HL-60 (cell line): ENCODE measurements at regions not wholly inside any gene's neighbourhood (a gene's known extent, or its start where the extent isn't known, plus 50 kb on each side); places are given as distances from the start of the nearest gene placed in this dataset.

Source experiments
- DNase-seq, 2 experiments: peaks; one replicate each; pipeline ENCODE4 v3.0.0-alpha.2; 2010 to 2020; ENCODE audit warnings: low read depth in 1 of 2, low spot score in 1 of 2
- H3K27ac ChIP-seq: fragments of 250-450 bp; sonication (Bioruptor Pico); replicated peaks from 2 replicates; pipeline ENCODE4 v1.5.1; 2020; ENCODE audit warnings: mild to moderate bottlenecking, moderate library complexity
- H3K27me3 ChIP-seq: fragments of 250-450 bp; sonication (Bioruptor Pico); 2 replicates; pipeline ENCODE4 v1.5.1; 2021; ENCODE audit warnings: mild to moderate bottlenecking, moderate library complexity; ENCODE audit not compliant: insufficient read depth, poor library complexity, severe bottlenecking
- H3K4me3 ChIP-seq: replicated peaks from 2 replicates; pipeline ENCODE4 v1.5.1; 2011; ENCODE audit warnings: mild to moderate bottlenecking, control low read depth, low read length; ENCODE audit not compliant: insufficient read depth
- CTCF ChIP-seq: IDR thresholded peaks from one replicate; pipeline ENCODE4 v1.5.1; 2011; ENCODE audit warnings: low read length, control low read depth, inconsistent platforms; ENCODE audit not compliant: insufficient read depth
- GABPA ChIP-seq: IDR thresholded peaks from 2 replicates; pipeline ENCODE4 v1.6.1; 2012; ENCODE audit warnings: low read depth
- POLR2AphosphoS5 ChIP-seq: IDR thresholded peaks from 2 replicates; pipeline ENCODE4 v1.6.1; 2012; ENCODE audit warnings: low read depth
- SPI1 ChIP-seq: IDR thresholded peaks from 2 replicates; pipeline ENCODE4 v1.6.1; 2012; ENCODE audit warnings: low read depth, mild to moderate bottlenecking, borderline replicate concordance
- TF ChIP-seq, protein P1 (sequence below): IDR thresholded peaks from 2 replicates; pipeline ENCODE4 v1.6.1; 2012; ENCODE audit warnings: low read depth; ENCODE audit not compliant: insufficient replicate concordance

DNA sequence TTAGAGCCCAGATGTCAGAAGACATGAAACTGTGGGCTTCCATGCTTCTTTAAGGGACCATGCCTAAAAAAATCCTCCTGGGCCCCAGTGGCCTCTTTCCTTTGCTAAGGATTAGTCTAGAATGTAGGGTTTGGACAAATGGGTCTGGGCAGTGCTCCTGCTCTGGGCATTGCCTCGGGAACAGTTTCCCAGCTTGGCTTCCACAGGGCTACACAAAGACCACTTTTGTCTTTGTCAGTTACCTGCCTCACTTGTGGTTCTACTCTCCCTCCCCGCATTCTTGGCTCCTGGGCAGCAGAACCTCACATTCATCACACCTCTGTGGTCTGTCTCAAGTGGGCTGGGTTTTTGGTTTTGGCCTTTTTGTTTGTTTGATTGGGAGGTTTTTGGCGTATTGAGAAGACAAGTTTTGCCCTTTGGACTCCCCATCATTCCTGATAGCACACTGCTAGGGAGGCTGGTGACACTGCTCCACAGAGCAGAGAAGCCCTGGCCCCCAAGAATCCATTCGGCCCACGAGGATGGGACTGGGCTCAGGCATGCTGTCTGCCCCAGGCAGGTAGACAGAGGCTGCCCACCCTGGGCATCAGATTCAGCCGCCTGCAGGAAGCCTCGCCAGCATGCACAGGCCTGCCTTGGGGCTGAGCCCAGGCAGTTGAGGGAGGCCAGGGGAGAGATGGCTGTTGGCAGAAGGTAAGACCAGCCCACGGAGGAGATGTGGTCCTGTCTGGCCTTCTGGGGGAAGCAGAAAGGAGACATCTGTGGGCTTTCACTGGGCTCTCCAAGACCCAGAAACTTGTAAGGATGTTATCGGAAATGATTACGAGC, 343.7 kb downstream of the WDR11 start:
- no peak for DNase-seq
- H3K27ac ChIP-seq, result no peak overlapping the region
- TF ChIP-seq SPI1 (no peak), POLR2AphosphoS5 (no peak), CTCF (no peak), GABPA (no peak)
- TF ChIP-seq, protein P1, sequence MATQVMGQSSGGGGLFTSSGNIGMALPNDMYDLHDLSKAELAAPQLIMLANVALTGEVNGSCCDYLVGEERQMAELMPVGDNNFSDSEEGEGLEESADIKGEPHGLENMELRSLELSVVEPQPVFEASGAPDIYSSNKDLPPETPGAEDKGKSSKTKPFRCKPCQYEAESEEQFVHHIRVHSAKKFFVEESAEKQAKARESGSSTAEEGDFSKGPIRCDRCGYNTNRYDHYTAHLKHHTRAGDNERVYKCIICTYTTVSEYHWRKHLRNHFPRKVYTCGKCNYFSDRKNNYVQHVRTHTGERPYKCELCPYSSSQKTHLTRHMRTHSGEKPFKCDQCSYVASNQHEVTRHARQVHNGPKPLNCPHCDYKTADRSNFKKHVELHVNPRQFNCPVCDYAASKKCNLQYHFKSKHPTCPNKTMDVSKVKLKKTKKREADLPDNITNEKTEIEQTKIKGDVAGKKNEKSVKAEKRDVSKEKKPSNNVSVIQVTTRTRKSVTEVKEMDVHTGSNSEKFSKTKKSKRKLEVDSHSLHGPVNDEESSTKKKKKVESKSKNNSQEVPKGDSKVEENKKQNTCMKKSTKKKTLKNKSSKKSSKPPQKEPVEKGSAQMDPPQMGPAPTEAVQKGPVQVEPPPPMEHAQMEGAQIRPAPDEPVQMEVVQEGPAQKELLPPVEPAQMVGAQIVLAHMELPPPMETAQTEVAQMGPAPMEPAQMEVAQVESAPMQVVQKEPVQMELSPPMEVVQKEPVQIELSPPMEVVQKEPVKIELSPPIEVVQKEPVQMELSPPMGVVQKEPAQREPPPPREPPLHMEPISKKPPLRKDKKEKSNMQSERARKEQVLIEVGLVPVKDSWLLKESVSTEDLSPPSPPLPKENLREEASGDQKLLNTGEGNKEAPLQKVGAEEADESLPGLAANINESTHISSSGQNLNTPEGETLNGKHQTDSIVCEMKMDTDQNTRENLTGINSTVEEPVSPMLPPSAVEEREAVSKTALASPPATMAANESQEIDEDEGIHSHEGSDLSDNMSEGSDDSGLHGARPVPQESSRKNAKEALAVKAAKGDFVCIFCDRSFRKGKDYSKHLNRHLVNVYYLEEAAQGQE, result no peak
- H3K27me3 ChIP-seq, result no peaks in the 10 kb centered on the region
- no peak overlapping the region for H3K4me3 ChIP-seq

DNA sequence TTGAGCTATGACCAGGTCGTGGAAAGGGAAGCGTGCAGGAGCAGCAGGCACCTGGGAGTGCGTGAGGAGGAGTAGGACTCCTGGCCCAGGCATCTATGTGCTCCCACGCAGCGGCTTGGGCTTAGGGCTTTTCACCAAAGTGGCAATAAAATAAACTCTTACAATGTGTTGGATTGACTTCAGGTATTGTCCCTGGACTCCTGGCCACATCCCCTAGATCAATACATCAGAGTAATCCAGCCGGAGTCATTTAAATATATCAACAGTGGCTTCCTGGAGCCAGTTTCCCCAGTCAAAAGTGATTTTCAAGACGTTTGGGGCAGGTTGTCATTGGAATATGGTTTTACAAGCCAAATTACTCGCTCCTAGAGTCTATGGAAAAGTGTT, 344.4 kb downstream of the WDR11 start:
- Histone ChIP-seq H3K27me3 (no peaks in the 10 kb centered on the region), H3K27ac (no peak overlapping the region), H3K4me3 (no peak overlapping the region)
- DNase-seq, result no peak
- no peak for TF ChIP-seq SPI1
- TF ChIP-seq GABPA, result no peak
- no peak for TF ChIP-seq CTCF

- H3K4me3 ChIP-seq, result no peak overlapping the region
- no peak overlapping the region for H3K27ac ChIP-seq
- no peaks in the 10 kb centered on the region for H3K27me3 ChIP-seq
- TF ChIP-seq, protein P1, result no peak
- TF ChIP-seq GABPA (no peak), SPI1 (no peak), POLR2AphosphoS5 (no peak), CTCF (no peak)
- no peak for DNase-seq
Observed at GRCh38 chr10:121199081-121199480, 347.9 kb downstream of the WDR11 start.
